Vagina (tissue), 2 donors: ENCODE measurements at regions not wholly inside any gene's neighbourhood (a gene's known extent, or its start where the extent isn't known, plus 50 kb on each side); places are given as distances from the start of the nearest gene placed in this dataset.

ENCODE experiments used
- DNase-seq, 2 donors: peaks; one replicate each; pipeline ENCODE4 v3.0.0-alpha.2; 2017; ENCODE audit errors: extremely low spot score in 2 of 2
- H3K27ac ChIP-seq: fragments of 200-600 bp; sonication (generic); one replicate; pipeline ENCODE4 v1.5.1; 2019
- H3K27me3 ChIP-seq: fragments of 200-600 bp; sonication (generic); one replicate; pipeline ENCODE4 v1.5.1; 2019
- H3K36me3 ChIP-seq, 2 donors: fragments of 200-600 bp; sonication (generic); one replicate each; pipeline ENCODE4 v1.5.1; 2017 to 2019
- H3K4me1 ChIP-seq: fragments of 200-600 bp; sonication (generic); one replicate; pipeline ENCODE4 v1.5.1; 2019
- H3K4me3 ChIP-seq, 2 donors: fragments of 200-600 bp; sonication (generic); 1 replicate in 1 of 2; 2 replicates in 1 of 2; pipeline ENCODE4 v1.5.1; 2016 to 2019
- H3K9me3 ChIP-seq: fragments of 200-600 bp; sonication (generic); one replicate; pipeline ENCODE4 v1.5.1; 2019
- CTCF ChIP-seq, 3 experiments: fragments of 450-650 bp in 2 of 3; fragments of 200-600 bp in 1 of 3; sonication (generic) in 1 of 3; IDR thresholded peaks; one replicate each; pipeline ENCODE4 v1.5.1; 2017 to 2019; ENCODE audit warnings: antibody characterized with exemption in 3 of 3, mild to moderate bottlenecking in 2 of 3, moderate library complexity in 2 of 3
- POLR2A ChIP-seq, 2 donors: fragments of 450-650 bp; IDR thresholded peaks; one replicate each; pipeline ENCODE4 v1.6.1; 2017; ENCODE audit warnings: antibody characterized with exemption in 2 of 2, mild to moderate bottlenecking in 2 of 2, moderate library complexity in 2 of 2
- POLR2AphosphoS5 ChIP-seq, 2 donors: sonication (generic); formaldehyde crosslinking; IDR thresholded peaks; one replicate each; pipeline ENCODE4 v1.9.0; 2017; ENCODE audit warnings: antibody characterized with exemption in 2 of 2, mild to moderate bottlenecking in 2 of 2, low read depth in 1 of 2; ENCODE audit not compliant: insufficient read depth in 1 of 2
- intact Hi-C: fragments of 100-400 bp; cut with DNase I; formaldehyde crosslinking; loops from one replicate; pipeline ENCODE4 v1.15.1; 2023

- intact Hi-C loops, result no loop called here
- no peak for DNase-seq
- no peak overlapping the region for H3K4me3 ChIP-seq
These were observed 243.3 kb downstream of the ARAP2 start for GRCh38 chr4:36000941-36001557.

DNA sequence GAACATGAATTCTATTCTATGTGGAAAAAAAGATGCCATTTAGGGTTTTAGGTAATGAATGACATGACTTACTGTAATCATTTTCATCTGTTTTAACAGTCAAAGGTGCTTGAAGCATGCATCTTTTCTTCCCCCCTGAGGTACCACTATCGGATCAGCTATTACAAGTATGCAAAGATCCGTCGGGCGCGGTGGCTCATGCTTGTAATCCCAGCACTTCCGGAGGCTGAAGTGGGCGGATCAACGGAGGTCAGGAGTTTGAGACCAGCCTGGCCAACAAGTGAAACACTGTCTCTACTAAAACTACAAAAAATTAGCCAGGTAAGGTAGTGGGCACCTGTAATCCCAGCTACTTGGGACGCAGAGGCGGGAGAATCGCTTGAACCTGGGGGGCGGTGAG lies 241.3 kb downstream of the ARAP2 start:
- no peaks in the 10 kb centered on the region for H3K4me1 ChIP-seq
- intact Hi-C loops, result no loop called here
- H3K9me3 ChIP-seq, result no peaks in the 10 kb centered on the region
- H3K36me3 ChIP-seq, result no peaks in the 10 kb centered on the region
- H3K27me3 ChIP-seq, result no peaks in the 10 kb centered on the region
- TF ChIP-seq POLR2A (IDR thresholded peaks at IDR 0.05) (no peak), CTCF (IDR thresholded peaks at IDR 0.05) (no peak), POLR2AphosphoS5 (IDR thresholded peaks at IDR 0.05; ENCODE audit: insufficient read depth in 1 of 2, low read depth in 1 of 2) (no peak)
- H3K4me3 ChIP-seq, result no peak overlapping the region
- no peak overlapping the region for H3K27ac ChIP-seq
- DNase-seq, result no peak

More at GRCh38 chr4:36000941-36001557, 243.3 kb downstream of the ARAP2 start:
- TF ChIP-seq POLR2AphosphoS5 (IDR thresholded peaks at IDR 0.05; ENCODE audit: insufficient read depth in 1 of 2, low read depth in 1 of 2) (no peak), POLR2A (IDR thresholded peaks at IDR 0.05) (no peak), CTCF (IDR thresholded peaks at IDR 0.05) (no peak)
- Histone ChIP-seq H3K4me1 (no peaks in the 10 kb centered on the region), H3K27ac (no peak overlapping the region), H3K36me3 (no peaks in the 10 kb centered on the region), H3K9me3 (no peaks in the 10 kb centered on the region), H3K27me3 (no peaks in the 10 kb centered on the region)

- intact Hi-C loops, result no loop called here
These were observed 240.0 kb downstream of the ARAP2 start for GRCh38 chr4:36004204-36004851.

DNA sequence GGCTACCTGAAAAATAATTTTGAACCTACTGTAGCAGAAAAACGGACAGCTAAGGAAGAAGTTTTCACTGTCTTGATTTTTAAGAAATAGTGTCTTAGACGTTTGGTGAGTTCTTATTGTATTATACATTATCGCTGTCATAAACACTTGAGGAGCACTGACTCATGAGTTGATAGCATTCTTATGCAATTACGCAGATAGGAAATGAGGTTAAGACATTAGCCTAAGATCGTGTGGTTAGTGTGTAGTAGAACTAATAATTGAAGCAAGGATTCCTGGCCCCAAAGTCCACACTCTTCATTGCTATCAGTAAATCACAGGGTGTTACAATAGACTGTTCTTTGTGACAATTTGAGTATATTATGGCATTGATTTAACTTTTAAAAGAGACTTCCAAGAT lies 238.1 kb downstream of the ARAP2 start:
- Histone ChIP-seq H3K4me3 (no peak overlapping the region), H3K27ac (no peak overlapping the region), H3K4me1 (no peaks in the 10 kb centered on the region), H3K27me3 (no peaks in the 10 kb centered on the region), H3K36me3 (no peaks in the 10 kb centered on the region), H3K9me3 (no peaks in the 10 kb centered on the region)
- intact Hi-C loops, result no loop called here
- no peak for TF ChIP-seq POLR2AphosphoS5 (IDR thresholded peaks at IDR 0.05; ENCODE audit: insufficient read depth in 1 of 2, low read depth in 1 of 2)
- TF ChIP-seq CTCF (IDR thresholded peaks at IDR 0.05), result no peak
- no peak for TF ChIP-seq POLR2A (IDR thresholded peaks at IDR 0.05)
- DNase-seq, result no peak

More at GRCh38 chr4:36004204-36004851, 240.0 kb downstream of the ARAP2 start:
- no peak overlapping the region for H3K4me3 ChIP-seq
- DNase-seq, result no peak
- no peaks in the 10 kb centered on the region for H3K9me3 ChIP-seq
- H3K27me3 ChIP-seq, result no peaks in the 10 kb centered on the region
- TF ChIP-seq CTCF (IDR thresholded peaks at IDR 0.05), result no peak
- no peak for TF ChIP-seq POLR2A (IDR thresholded peaks at IDR 0.05)
- TF ChIP-seq POLR2AphosphoS5 (IDR thresholded peaks at IDR 0.05; ENCODE audit: insufficient read depth in 1 of 2, low read depth in 1 of 2), result no peak
- no peak overlapping the region for H3K27ac ChIP-seq
- no peaks in the 10 kb centered on the region for H3K36me3 ChIP-seq
- no peaks in the 10 kb centered on the region for H3K4me1 ChIP-seq

DNA sequence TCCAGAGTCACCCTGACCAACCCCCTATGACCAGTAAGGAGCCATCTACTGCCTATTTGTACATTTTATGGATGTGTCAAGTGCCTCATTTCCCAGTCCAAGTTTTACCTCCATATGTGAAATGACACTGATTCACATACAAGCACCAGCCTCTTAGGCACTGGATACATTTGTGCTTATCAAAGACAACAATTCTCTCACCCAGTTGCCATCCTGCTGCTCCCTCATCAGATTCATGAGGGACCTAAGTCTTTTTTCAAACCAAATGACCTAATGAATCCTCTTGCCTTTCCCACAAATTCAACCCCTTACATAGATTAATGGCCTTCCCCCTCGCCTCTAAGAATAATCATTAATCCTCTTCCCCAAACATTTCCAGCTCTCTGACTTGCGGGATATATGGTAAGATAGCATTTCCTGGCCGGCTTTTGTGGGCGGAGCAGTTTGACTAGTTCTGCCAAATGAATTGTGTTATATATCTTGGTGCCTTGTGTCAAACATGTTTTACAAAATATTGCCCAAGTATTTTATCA lies 233.9 kb downstream of the ARAP2 start:
- no peak for TF ChIP-seq CTCF (IDR thresholded peaks at IDR 0.05)
- TF ChIP-seq POLR2A (IDR thresholded peaks at IDR 0.05), result no peak
- TF ChIP-seq POLR2AphosphoS5 (IDR thresholded peaks at IDR 0.05; ENCODE audit: insufficient read depth in 1 of 2, low read depth in 1 of 2), result no peak
- Histone ChIP-seq H3K27ac (no peak overlapping the region), H3K27me3 (no peaks in the 10 kb centered on the region), H3K36me3 (no peaks in the 10 kb centered on the region), H3K4me3 (no peak overlapping the region), H3K9me3 (no peaks in the 10 kb centered on the region), H3K4me1 (no peaks in the 10 kb centered on the region)
- no peak for DNase-seq
- intact Hi-C loops, result no loop called here
